IMR-90 (cell line): ENCODE measurements at regions not wholly inside any gene's neighbourhood (a gene's known extent, or its start where the extent isn't known, plus 50 kb on each side); places are given as distances from the start of the nearest gene placed in this dataset.
A peak's percentile ranks its signal among the peaks of the same experiment; 100 is the strongest.

Experiments used
- ATAC-seq: fragments of 200-7000 bp; cut with Tn5 transposase; 2 replicates; pipeline ENCODE4 v1.9.1; 2020; ENCODE audit warnings: low read depth, mild to moderate bottlenecking, moderate library complexity
- BruUV-seq: library from RNA; stranded (reverse); fragments of 400-500 nt; replicated peaks from 2 replicates; lab custom pipeline; 2021; lab: Mats Ljungman, UMichigan
- CTCF ChIA-PET: fragments of 300-600 bp; formaldehyde crosslinking; extraction: SDS; loops from one replicate; lab custom pipeline; 2021; ENCODE audit warnings: antibody characterized with exemption; lab: Yijun Ruan, JAX
- POLR2A ChIA-PET: fragments of 300-600 bp; sonication (Branson Sonifier 250); formaldehyde crosslinking; loops from one replicate; lab custom pipeline; 2022; ENCODE audit warnings: antibody characterized with exemption; ENCODE audit not compliant: unreplicated experiment; lab: Charles Lee
- DNase-seq: peaks from one replicate; pipeline ENCODE4 v3.0.0; 2013
- H2AFZ ChIP-seq: replicated peaks from 2 replicates; pipeline ENCODE3; 2013; ENCODE audit warnings: low read length, mild to moderate bottlenecking; ENCODE audit not compliant: poor library complexity
- H2AK5ac ChIP-seq: 2 replicates; pipeline ENCODE4 v1.6.1; 2013; ENCODE audit warnings: low read depth, low read length, inconsistent platforms
- H2AK9ac ChIP-seq: replicated peaks from 2 replicates; pipeline ENCODE3; 2013; ENCODE audit warnings: mild to moderate bottlenecking, low read depth, low read length, moderate library complexity; ENCODE audit not compliant: poor library complexity
- H2BK120ac ChIP-seq: 2 replicates; pipeline ENCODE4 v1.6.1; 2013; ENCODE audit warnings: low read depth, low read length, inconsistent platforms
- H2BK15ac ChIP-seq: 3 replicates; pipeline ENCODE4 v1.6.1; 2013; ENCODE audit warnings: low read depth, low read length, inconsistent platforms
- H2BK20ac ChIP-seq: 2 replicates; pipeline ENCODE4 v1.6.1; 2013; ENCODE audit warnings: low read depth, mild to moderate bottlenecking, inconsistent platforms, low read length, moderate library complexity
- H2BK5ac ChIP-seq: 2 replicates; pipeline ENCODE4 v1.6.1; 2013; ENCODE audit warnings: mild to moderate bottlenecking, low read depth, low read length, inconsistent platforms; ENCODE audit not compliant: poor library complexity, severe bottlenecking
- H3K14ac ChIP-seq: replicated peaks from 2 replicates; pipeline ENCODE4 v1.6.1; 2013; ENCODE audit warnings: low read depth, low read length, inconsistent platforms
- H3K18ac ChIP-seq: 2 replicates; pipeline ENCODE4 v1.6.1; 2013; ENCODE audit warnings: low read depth, low read length, control low read depth
- H3K23ac ChIP-seq: 2 replicates; pipeline ENCODE4 v1.6.1; 2013; ENCODE audit warnings: low read depth, low read length, inconsistent platforms
- H3K27ac ChIP-seq: 2 replicates; pipeline ENCODE4 v1.5.1; 2013; ENCODE audit warnings: mild to moderate bottlenecking, control low read depth, low read length; ENCODE audit not compliant: insufficient read depth
- H3K27me3 ChIP-seq: 2 replicates; pipeline ENCODE4 v1.6.1; 2013; ENCODE audit warnings: low read length; ENCODE audit not compliant: control insufficient read depth, insufficient read depth
- H3K36me3 ChIP-seq: 2 replicates; pipeline ENCODE4 v1.6.1; 2013; ENCODE audit warnings: low read length, mixed read lengths; ENCODE audit not compliant: control insufficient read depth, insufficient read depth
- H3K4ac ChIP-seq: 2 replicates; pipeline ENCODE4 v1.6.1; 2013; ENCODE audit warnings: low read depth, low read length, inconsistent platforms
- H3K4me1 ChIP-seq: 2 replicates; pipeline ENCODE4 v1.6.1; 2013; ENCODE audit warnings: low read length, mixed read lengths; ENCODE audit not compliant: control insufficient read depth, insufficient read depth
- H3K4me2 ChIP-seq: 2 replicates; pipeline ENCODE4 v1.6.1; 2013; ENCODE audit warnings: low read depth, mild to moderate bottlenecking, control low read depth, low read length, moderate library complexity
- H3K4me3 ChIP-seq: 2 replicates; pipeline ENCODE4 v1.5.1; 2013; ENCODE audit warnings: low read depth, mild to moderate bottlenecking, control low read depth, low read length, moderate library complexity; ENCODE audit not compliant: insufficient read depth
- H3K56ac ChIP-seq: 2 replicates; pipeline ENCODE4 v1.6.1; 2013; ENCODE audit warnings: low read length, inconsistent platforms; ENCODE audit not compliant: insufficient read depth; ENCODE audit errors: extremely low read depth
- H3K79me1 ChIP-seq, 2 experiments: 2 replicates each; pipeline ENCODE4 v1.6.1; 2013; ENCODE audit warnings: low read length in 2 of 2, inconsistent platforms in 1 of 2, low read depth in 1 of 2
- H3K9ac ChIP-seq: 2 replicates; pipeline ENCODE4 v1.6.1; 2013; ENCODE audit warnings: low read depth, low read length, control low read depth
- H3K9me1 ChIP-seq: 2 replicates; pipeline ENCODE4 v1.6.1; 2013; ENCODE audit warnings: low read length, inconsistent platforms; ENCODE audit not compliant: insufficient read depth
- H3K9me3 ChIP-seq: 2 replicates; pipeline ENCODE4 v1.6.1; 2013; ENCODE audit warnings: low read length; ENCODE audit not compliant: control insufficient read depth, insufficient read depth
- H4K20me1 ChIP-seq: 2 replicates; pipeline ENCODE4 v1.6.1; 2013; ENCODE audit warnings: low read length, inconsistent platforms; ENCODE audit not compliant: insufficient read depth
- H4K5ac ChIP-seq: 2 replicates; pipeline ENCODE4 v1.6.1; 2013; ENCODE audit warnings: mild to moderate bottlenecking, low read depth, low read length, control low read depth
- H4K8ac ChIP-seq, 2 experiments: 2 replicates each; pipeline ENCODE4 v1.6.1; 2013; ENCODE audit warnings: low read depth in 2 of 2, low read length in 2 of 2, control low read depth in 1 of 2, inconsistent platforms in 1 of 2
- H4K91ac ChIP-seq: 2 replicates; pipeline ENCODE4 v1.6.1; 2013; ENCODE audit warnings: low read depth, low read length, inconsistent platforms; ENCODE audit not compliant: insufficient read depth
- CHD1 ChIP-seq: IDR thresholded peaks from 2 replicates; pipeline ENCODE4 v1.6.1; 2012; ENCODE audit warnings: low read depth, low read length, improper control_type of control experiment
- FOS ChIP-seq: fragments of 150-350 bp; IDR thresholded peaks from 2 replicates; pipeline ENCODE4 v1.6.1; 2016; ENCODE audit warnings: low read depth, low read length
- MAZ ChIP-seq: IDR thresholded peaks from 2 replicates; pipeline ENCODE4 v1.6.1; 2012; ENCODE audit warnings: low read depth, mild to moderate bottlenecking, low read length, improper control_type of control experiment, moderate library complexity, borderline replicate concordance
- USF2 ChIP-seq: fragments of 150-350 bp; IDR thresholded peaks from 2 replicates; pipeline ENCODE4 v1.6.1; 2017; ENCODE audit warnings: mild to moderate bottlenecking, antibody characterized with exemption, low read length, low read depth
- WGBS, 2 experiments: methylation state at CpG; one replicate each; pipeline versions ENCODE4 v1.1.5 to v1.1.7; 2013; ENCODE audit warnings: missing lambda C conversion rate in 2 of 2; ENCODE audit not compliant: insufficient read length in 1 of 2; ENCODE audit errors: extremely low coverage in 2 of 2; 5-methylcytosine and 5-hydroxymethylcytosine counted together
- dilution Hi-C: fragments of 300-500 bp; cut with HindIII; formaldehyde crosslinking; loops from one replicate; pipeline ENCODE4 v1.14.3; 2018; ENCODE audit warnings: low sequenced_read_pairs; ENCODE audit not compliant: unreplicated experiment
- in situ Hi-C: fragments of 300-500 bp; cut with MboI; formaldehyde crosslinking; loops from 3 replicates; pipeline ENCODE4 v1.14.3; 2019; ENCODE audit warnings: low sequenced_read_pairs, inconsistent platforms, mixed read lengths
- intact Hi-C: fragments of 100-400 bp; cut with micrococcal nuclease; formaldehyde crosslinking; loops from 2 replicates; pipeline ENCODE4 v1.10.0; 2022

GRCh38 chr10:110407301-110408170 is 90.2 kb upstream of the DUSP5 start:
- no peaks in the 10 kb centered on the region for H3K36me3 ChIP-seq
- peak overlapping the region; percentile 100 for H2BK120ac ChIP-seq
- in situ Hi-C loops (no loop called here), intact Hi-C loops (no loop called here), dilution Hi-C loops (no loop called here)
- H4K20me1 ChIP-seq, result no peaks in the 10 kb centered on the region
- no peak overlapping the region for H3K56ac ChIP-seq
- TF ChIP-seq MAZ (no peak), CHD1 (no peak), USF2 (no peak), FOS (no peak)
- no peak overlapping the region for H3K9ac ChIP-seq
- peak overlapping the region; percentile 81 for H3K14ac ChIP-seq
- ChIA-PET CTCF (interaction anchor here (0.9 kb wide), 1 partner anchor 53 kb away, joined by 5 read pairs; no protein-coding TSS in a partner anchor), POLR2A (interaction anchor here (0.6 kb wide), 1 partner anchor 91 kb away, joined by 3 read pairs; no protein-coding TSS in a partner anchor)
- no peaks in the 10 kb centered on the region for H3K9me3 ChIP-seq
- no peak for ATAC-seq
- H3K23ac ChIP-seq, result peak overlapping the region; percentile 29; the same call in 1 of the 2 replicates
- BruUV-seq, result no TSS peak
- no peak for DNase-seq
- H3K4me1 ChIP-seq, result peaks cover 31% of the 10 kb centered on the region
- peak overlapping the region; percentile 96 for H2AK5ac ChIP-seq
- peaks cover 0 to 15% of the 10 kb centered on the region in 2 experiments; a peak in 1 of 4 replicates for H3K79me1 ChIP-seq
- H4K5ac ChIP-seq, result peak overlapping the region; percentile 69; the same call in 1 of the 2 replicates
- peak overlapping the region; percentile 67 for H4K91ac ChIP-seq
- H3K27me3 ChIP-seq, result no peaks in the 10 kb centered on the region
- H2AK9ac ChIP-seq, result peak overlapping the region; percentile 83
- no peak overlapping the region for H3K4me3 ChIP-seq
- peak overlapping the region; percentile 76; a peak in 3 of 4 replicates for H4K8ac ChIP-seq
- peaks cover 29% of the 10 kb centered on the region for H3K9me1 ChIP-seq
- no peak overlapping the region for H3K4me2 ChIP-seq
- H3K18ac ChIP-seq, result peak overlapping the region; percentile 60
- WGBS, 2 experiments, result 67% methylated on average over 1 of the region's 8 CpGs; no CpG with 5 or more reads in 1 of the 2 experiments
- peak overlapping the region; percentile 100 for H3K4ac ChIP-seq
- H2AFZ ChIP-seq, result peak overlapping the region; percentile 72
- peak overlapping the region; percentile 35 for H2BK5ac ChIP-seq
- peak overlapping the region; percentile 92; the same call in 2 of the 3 replicates for H2BK15ac ChIP-seq
- H2BK20ac ChIP-seq, result peak overlapping the region; percentile 79; the same call in 1 of the 2 replicates
- H3K27ac ChIP-seq, result peak overlapping the region; percentile 12; the same call in 1 of the 2 replicates
